MM.1S (cell line): ENCODE measurements at regions not wholly inside any gene's neighbourhood (a gene's known extent, or its start where the extent isn't known, plus 50 kb on each side); places are given as distances from the start of the nearest gene placed in this dataset.

ENCODE experiments used
- DNase-seq: peaks from one replicate; pipeline ENCODE4 v3.0.0-alpha.2; 2015
- H2AFZ ChIP-seq: fragments of 300-600 bp; sonication (generic); 2 replicates; pipeline ENCODE4 v1.6.0; 2016; ENCODE audit warnings: antibody characterized with exemption, low read length
- H3F3A ChIP-seq: fragments of 300-600 bp; sonication (generic); 2 replicates; pipeline ENCODE4 v1.6.1; 2016; ENCODE audit warnings: mild to moderate bottlenecking, antibody characterized with exemption, low read length, moderate library complexity, mixed read lengths; ENCODE audit not compliant: insufficient read depth
- H3K27ac ChIP-seq: fragments of 300-600 bp; sonication (generic); 2 replicates; pipeline ENCODE4 v1.5.1; 2016; ENCODE audit warnings: mild to moderate bottlenecking, low read length
- H3K27me3 ChIP-seq: fragments of 300-600 bp; sonication (generic); replicated peaks from 2 replicates; pipeline ENCODE4 v1.6.0; 2016; ENCODE audit warnings: low read length; ENCODE audit not compliant: insufficient read depth
- H3K36me3 ChIP-seq: fragments of 300-600 bp; sonication (generic); replicated peaks from 2 replicates; pipeline ENCODE4 v1.6.1; 2016; ENCODE audit warnings: mild to moderate bottlenecking, low read length, mixed read lengths; ENCODE audit not compliant: insufficient read depth
- H3K4me1 ChIP-seq: fragments of 300-600 bp; sonication (generic); 2 replicates; pipeline ENCODE4 v1.6.1; 2016; ENCODE audit warnings: low read length, mixed read lengths
- H3K4me2 ChIP-seq: fragments of 300-600 bp; sonication (generic); 2 replicates; pipeline ENCODE4 v1.6.0; 2016; ENCODE audit warnings: low read depth, low read length
- H3K4me3 ChIP-seq: fragments of 300-600 bp; sonication (generic); 2 replicates; pipeline ENCODE4 v1.5.1; 2016; ENCODE audit warnings: low read length, mixed read lengths
- H3K79me2 ChIP-seq: fragments of 300-600 bp; sonication (generic); 2 replicates; pipeline ENCODE4 v1.6.1; 2016; ENCODE audit warnings: mixed run types, low read length, mixed read lengths
- H3K9ac ChIP-seq: fragments of 300-600 bp; sonication (generic); 2 replicates; pipeline ENCODE4 v1.6.1; 2016; ENCODE audit warnings: low read length, mixed read lengths
- H3K9me2 ChIP-seq: fragments of 300-600 bp; sonication (generic); replicated peaks from 2 replicates; pipeline ENCODE4 v1.6.1; 2016; ENCODE audit warnings: mild to moderate bottlenecking, low read length, mixed read lengths; ENCODE audit not compliant: insufficient read depth
- H3K9me3 ChIP-seq: fragments of 300-600 bp; sonication (generic); replicated peaks from 2 replicates; pipeline ENCODE4 v1.6.1; 2016; ENCODE audit warnings: mild to moderate bottlenecking, low read length, mixed read lengths; ENCODE audit not compliant: insufficient read depth
- H4K20me1 ChIP-seq: fragments of 300-600 bp; sonication (generic); 2 replicates; pipeline ENCODE4 v1.6.1; 2016; ENCODE audit warnings: mild to moderate bottlenecking, low read length, moderate library complexity, mixed read lengths; ENCODE audit not compliant: insufficient read depth
- EZH2 ChIP-seq: fragments of 300-600 bp; sonication (generic); optimal IDR thresholded peaks from 2 replicates; pipeline ENCODE3; 2017; ENCODE audit warnings: low read depth, mild to moderate bottlenecking, antibody characterized with exemption, low read length, mixed read lengths
- EZH2phosphoT487 ChIP-seq: fragments of 300-600 bp; sonication (generic); IDR thresholded peaks from 2 replicates; pipeline ENCODE4 v1.6.1; 2018; ENCODE audit warnings: antibody characterized with exemption, low read length
- TF ChIP-seq, protein P1 (sequence below): fragments of 300-600 bp; sonication (generic); IDR thresholded peaks from 2 replicates; pipeline ENCODE4 v1.5.1; 2016; ENCODE audit warnings: antibody characterized with exemption, low read length, mixed read lengths

DNA sequence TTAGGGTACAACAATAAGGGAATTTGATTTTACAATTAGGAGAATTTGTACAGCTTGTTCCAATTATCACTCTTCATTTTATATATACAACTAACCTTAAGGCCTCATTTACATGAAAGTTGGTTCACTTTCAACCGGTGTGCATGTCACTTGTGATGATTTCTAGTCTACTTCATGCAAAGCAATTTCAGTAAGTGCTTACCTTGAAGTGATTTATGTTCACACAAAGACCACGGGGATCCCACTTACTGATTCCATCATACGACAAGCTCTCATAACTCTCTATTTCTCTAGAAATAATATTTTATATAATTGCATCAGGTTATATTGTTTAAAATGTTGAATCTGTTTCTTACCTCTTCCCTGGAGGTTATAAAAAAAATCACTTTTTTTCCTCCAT lies 100.3 kb upstream of the CHODL start:
- TF ChIP-seq, protein P1, sequence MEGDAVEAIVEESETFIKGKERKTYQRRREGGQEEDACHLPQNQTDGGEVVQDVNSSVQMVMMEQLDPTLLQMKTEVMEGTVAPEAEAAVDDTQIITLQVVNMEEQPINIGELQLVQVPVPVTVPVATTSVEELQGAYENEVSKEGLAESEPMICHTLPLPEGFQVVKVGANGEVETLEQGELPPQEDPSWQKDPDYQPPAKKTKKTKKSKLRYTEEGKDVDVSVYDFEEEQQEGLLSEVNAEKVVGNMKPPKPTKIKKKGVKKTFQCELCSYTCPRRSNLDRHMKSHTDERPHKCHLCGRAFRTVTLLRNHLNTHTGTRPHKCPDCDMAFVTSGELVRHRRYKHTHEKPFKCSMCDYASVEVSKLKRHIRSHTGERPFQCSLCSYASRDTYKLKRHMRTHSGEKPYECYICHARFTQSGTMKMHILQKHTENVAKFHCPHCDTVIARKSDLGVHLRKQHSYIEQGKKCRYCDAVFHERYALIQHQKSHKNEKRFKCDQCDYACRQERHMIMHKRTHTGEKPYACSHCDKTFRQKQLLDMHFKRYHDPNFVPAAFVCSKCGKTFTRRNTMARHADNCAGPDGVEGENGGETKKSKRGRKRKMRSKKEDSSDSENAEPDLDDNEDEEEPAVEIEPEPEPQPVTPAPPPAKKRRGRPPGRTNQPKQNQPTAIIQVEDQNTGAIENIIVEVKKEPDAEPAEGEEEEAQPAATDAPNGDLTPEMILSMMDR: no peak
- TF ChIP-seq EZH2 (no peak), EZH2phosphoT487 (no peak)
- no peaks in the 10 kb centered on the region for H3K9me3 ChIP-seq
- H3K9ac ChIP-seq: no peak overlapping the region
- H3K4me1 ChIP-seq: no peaks in the 10 kb centered on the region
- no peak overlapping the region for H3K27ac ChIP-seq
- no peak for DNase-seq
- no peak overlapping the region for H3K4me3 ChIP-seq
- H2AFZ ChIP-seq: no peak overlapping the region
- no peaks in the 10 kb centered on the region for H3K79me2 ChIP-seq
- no peaks in the 10 kb centered on the region for H3K27me3 ChIP-seq
- H3K36me3 ChIP-seq: no peaks in the 10 kb centered on the region
- no peaks in the 10 kb centered on the region for H3K9me2 ChIP-seq
- no peaks in the 10 kb centered on the region for H3F3A ChIP-seq
- H4K20me1 ChIP-seq: no peaks in the 10 kb centered on the region
- H3K4me2 ChIP-seq: no peak overlapping the region

DNA sequence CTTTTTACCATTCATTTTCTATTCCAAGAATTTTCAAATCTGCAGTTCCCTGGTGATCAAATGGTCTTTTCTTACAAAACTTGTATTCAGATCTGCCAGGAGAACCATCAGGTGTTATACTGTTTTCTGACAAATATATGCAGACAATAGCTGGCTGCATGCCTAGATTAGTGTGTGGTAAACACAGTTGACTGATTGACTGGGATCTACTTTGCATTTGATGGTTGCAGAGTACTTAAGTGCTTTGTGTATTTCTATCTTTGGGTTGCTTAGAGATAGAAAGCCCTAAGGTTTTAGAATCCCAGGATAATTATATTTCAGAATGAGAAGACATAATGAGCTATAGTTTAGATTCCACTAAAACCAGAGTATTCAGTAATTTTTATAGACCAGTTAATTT lies 102.0 kb upstream of the CHODL start:
- Histone ChIP-seq H4K20me1 (no peaks in the 10 kb centered on the region), H3K4me3 (no peak overlapping the region), H3K4me1 (no peaks in the 10 kb centered on the region), H3K36me3 (no peaks in the 10 kb centered on the region), H3K79me2 (no peaks in the 10 kb centered on the region), H3K9me3 (no peaks in the 10 kb centered on the region), H3K9me2 (no peaks in the 10 kb centered on the region), H3K9ac (no peak overlapping the region), H3K4me2 (no peak overlapping the region), H2AFZ (no peak overlapping the region), H3F3A (no peaks in the 10 kb centered on the region), H3K27ac (no peak overlapping the region), H3K27me3 (no peaks in the 10 kb centered on the region)
- TF ChIP-seq EZH2phosphoT487: no peak
- TF ChIP-seq EZH2: no peak
- TF ChIP-seq, protein P1: no peak
- DNase-seq: no peak

DNA sequence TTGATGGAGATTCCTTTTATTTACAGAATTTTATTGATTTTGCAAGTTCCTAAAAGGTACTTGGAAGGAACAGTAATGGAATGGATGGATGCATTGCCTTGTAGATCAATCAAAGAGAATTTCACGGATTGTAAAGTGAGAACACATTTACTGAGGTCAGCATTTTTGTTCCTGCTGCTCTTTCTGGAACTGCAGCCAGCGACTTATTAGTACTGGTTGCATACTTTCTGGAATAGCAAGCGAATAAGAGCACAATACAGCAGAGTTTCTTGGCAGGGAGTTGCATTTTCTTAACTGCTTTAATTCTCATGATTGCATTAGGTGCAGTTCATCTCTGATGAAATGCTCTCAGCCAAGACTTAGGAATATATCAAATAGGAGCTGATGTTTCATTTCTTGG lies 106.1 kb upstream of the CHODL start:
- no peaks in the 10 kb centered on the region for H3K27me3 ChIP-seq
- no peak overlapping the region for H3K27ac ChIP-seq
- H3K9ac ChIP-seq: no peak overlapping the region
- no peaks in the 10 kb centered on the region for H3K79me2 ChIP-seq
- no peaks in the 10 kb centered on the region for H3K9me2 ChIP-seq
- H3K4me3 ChIP-seq: no peak overlapping the region
- no peak for DNase-seq
- H3K9me3 ChIP-seq: no peaks in the 10 kb centered on the region
- H2AFZ ChIP-seq: no peak overlapping the region
- H3K36me3 ChIP-seq: no peaks in the 10 kb centered on the region
- TF ChIP-seq EZH2phosphoT487 (no peak), EZH2 (no peak)
- TF ChIP-seq, protein P1: no peak
- H3K4me2 ChIP-seq: no peak overlapping the region
- no peaks in the 10 kb centered on the region for H4K20me1 ChIP-seq
- no peaks in the 10 kb centered on the region for H3F3A ChIP-seq
- H3K4me1 ChIP-seq: no peaks in the 10 kb centered on the region
